Superior temporal gyrus (tissue), 1 donor: ENCODE measurements at regions not wholly inside any gene's neighbourhood (a gene's known extent, or its start where the extent isn't known, plus 50 kb on each side); places are given as distances from the start of the nearest gene placed in this dataset.

Source experiments
- DNase-seq: peaks from one replicate; pipeline ENCODE4 v3.0.0-alpha.2; 2016; ENCODE audit errors: extremely low spot score

- DNase-seq = no peak
Observed at GRCh38 chr6:163843218-163843617, 428.7 kb downstream of the QKI start.

- DNase-seq = no peak
Observed at GRCh38 chr6:163842467-163842866, 427.9 kb downstream of the QKI start.

- no peak for DNase-seq
Observed at GRCh38 chr6:163841733-163842132, 427.2 kb downstream of the QKI start.

GRCh38 chr6:163841326-163841725 is 426.8 kb downstream of the QKI start:
- DNase-seq = no peak

GRCh38 chr6:163840880-163841279 is 426.4 kb downstream of the QKI start:
- DNase-seq = no peak

GRCh38 chr6:163839296-163839695 is 424.8 kb downstream of the QKI start:
- DNase-seq = no peak

- no peak for DNase-seq
Observed at GRCh38 chr6:163837691-163838431, 423.3 kb downstream of the QKI start.

- DNase-seq = peak; percentile 59
Observed at GRCh38 chr6:163836876-163837690, 422.6 kb downstream of the QKI start.

GRCh38 chr6:163835439-163836171 is 421.1 kb downstream of the QKI start:
- DNase-seq = no peak

GRCh38 chr6:163834226-163834970 is 419.9 kb downstream of the QKI start:
- DNase-seq = no peak

- DNase-seq = no peak
Observed at GRCh38 chr6:163831736-163832135, 417.2 kb downstream of the QKI start.

- DNase-seq = no peak
Observed at GRCh38 chr6:163830641-163831040, 416.1 kb downstream of the QKI start.

- DNase-seq = no peak
Observed at GRCh38 chr6:163828038-163828795, 413.7 kb downstream of the QKI start.

GRCh38 chr6:163827143-163827542 is 412.6 kb downstream of the QKI start:
- DNase-seq = no peak

GRCh38 chr6:163826629-163827028 is 412.1 kb downstream of the QKI start:
- no peak for DNase-seq

- no peak for DNase-seq
Observed at GRCh38 chr6:163825033-163825432, 410.5 kb downstream of the QKI start.

- no peak for DNase-seq
Observed at GRCh38 chr6:163823577-163823976, 409.1 kb downstream of the QKI start.

GRCh38 chr6:163820745-163821458 is 406.4 kb downstream of the QKI start:
- DNase-seq = no peak

- DNase-seq = no peak
Observed at GRCh38 chr6:163820171-163820570, 405.7 kb downstream of the QKI start.

- no peak for DNase-seq
Observed at GRCh38 chr6:163818719-163819118, 404.2 kb downstream of the QKI start.
